ENCODE measurements at regions not wholly inside any gene's neighbourhood (a gene's known extent, or its start where the extent isn't known, plus 50 kb on each side); places are given as distances from the start of the nearest gene placed in this dataset.

- DNase-seq (ENCODE audit: missing footprints) (no peak), ATAC-seq (no peak)
- intact Hi-C loops (cut with DNase I) = no loop called here
Measured at GRCh38 chr2:188701836-188702235, 272.3 kb upstream of the COL3A1 start.

- DNase-seq (ENCODE audit: missing footprints) (no peak), ATAC-seq (no peak)
- intact Hi-C loops (cut with DNase I) = no loop called here
Measured at GRCh38 chr2:188705191-188705590, 269.0 kb upstream of the COL3A1 start.

- DNase-seq (ENCODE audit: missing footprints) (no peak), ATAC-seq (no peak)
- intact Hi-C loops (cut with DNase I) = no loop called here
Measured at GRCh38 chr2:188713961-188714360, 260.2 kb upstream of the COL3A1 start.

GRCh38 chr2:188720811-188721605, 253.2 kb upstream of the COL3A1 start:
- ATAC-seq (no peak), DNase-seq (ENCODE audit: missing footprints) (no peak)
- intact Hi-C loops (cut with DNase I) = no loop called here

- ATAC-seq = no peak
- intact Hi-C loops (cut with DNase I) = no loop called here
- DNase-seq (ENCODE audit: missing footprints) = no peak
Measured at GRCh38 chr2:188721784-188722183, 252.4 kb upstream of the COL3A1 start.

- intact Hi-C loops (cut with DNase I) = no loop called here
- DNase-seq (ENCODE audit: missing footprints) = no peak
- ATAC-seq = no peak
Measured at GRCh38 chr2:188725746-188726360, 248.3 kb upstream of the COL3A1 start.

- DNase-seq (ENCODE audit: missing footprints) (no peak), ATAC-seq (no peak)
- intact Hi-C loops (cut with DNase I) = no loop called here
Measured at GRCh38 chr2:188726626-188727247, 247.4 kb upstream of the COL3A1 start.

- intact Hi-C loops (cut with DNase I) = no loop called here
- ATAC-seq (no peak), DNase-seq (ENCODE audit: missing footprints) (no peak)
Measured at GRCh38 chr2:188727846-188728245, 246.3 kb upstream of the COL3A1 start.

GRCh38 chr2:188734691-188735090, 239.5 kb upstream of the COL3A1 start:
- ATAC-seq = no peak
- intact Hi-C loops (cut with DNase I) = no loop called here
- DNase-seq (ENCODE audit: missing footprints) = no peak

- intact Hi-C loops (cut with DNase I) = no loop called here
- DNase-seq (ENCODE audit: missing footprints) = no peak
- no peak for ATAC-seq
Measured at GRCh38 chr2:188746727-188747126, 227.4 kb upstream of the COL3A1 start.

GRCh38 chr2:188751816-188752215, 222.4 kb upstream of the COL3A1 start:
- no peak for ATAC-seq
- intact Hi-C loops (cut with DNase I) = no loop called here
- no peak for DNase-seq (ENCODE audit: missing footprints)

GRCh38 chr2:188752311-188752710, 221.9 kb upstream of the COL3A1 start:
- ATAC-seq (no peak), DNase-seq (ENCODE audit: missing footprints) (no peak)
- intact Hi-C loops (cut with DNase I) = no loop called here

- intact Hi-C loops (cut with DNase I) = no loop called here
- no peak for DNase-seq (ENCODE audit: missing footprints)
- ATAC-seq = no peak
Measured at GRCh38 chr2:188762151-188762550, 212.0 kb upstream of the COL3A1 start.

GRCh38 chr2:188765522-188766470, 208.4 kb upstream of the COL3A1 start:
- intact Hi-C loops (cut with DNase I) = no loop called here
- no peak for ATAC-seq
- no peak for DNase-seq (ENCODE audit: missing footprints)

- DNase-seq (ENCODE audit: missing footprints) (no peak), ATAC-seq (no peak)
- intact Hi-C loops (cut with DNase I) = no loop called here
Measured at GRCh38 chr2:188766471-188766856, 207.7 kb upstream of the COL3A1 start.

- ATAC-seq (no peak), DNase-seq (ENCODE audit: missing footprints) (no peak)
- intact Hi-C loops (cut with DNase I) = no loop called here
Measured at GRCh38 chr2:188767176-188767575, 207.0 kb upstream of the COL3A1 start.

- intact Hi-C loops (cut with DNase I) = no loop called here
- DNase-seq (ENCODE audit: missing footprints) (no peak), ATAC-seq (no peak)
Measured at GRCh38 chr2:188770296-188770695, 203.9 kb upstream of the COL3A1 start.

GRCh38 chr2:188773075-188773474, 201.1 kb upstream of the COL3A1 start:
- ATAC-seq = no peak
- intact Hi-C loops (cut with DNase I) = no loop called here
- no peak for DNase-seq (ENCODE audit: missing footprints)

- DNase-seq (ENCODE audit: missing footprints) (no peak), ATAC-seq (no peak)
- intact Hi-C loops (cut with DNase I) = no loop called here
Measured at GRCh38 chr2:188776634-188777033, 197.5 kb upstream of the COL3A1 start.

Data from Right ventricle myocardium inferior (tissue), 1 donor.